GM12878 (cell line): ENCODE measurements at regions not wholly inside any gene's neighbourhood (a gene's known extent, or its start where the extent isn't known, plus 50 kb on each side); places are given as distances from the start of the nearest gene placed in this dataset.

ENCODE experiments used
- ATAC-seq: fragments of 200-7000 bp; cut with Tn5 transposase; 3 replicates; pipeline ENCODE4 v1.9.1; 2020; ENCODE audit warnings: mild to moderate bottlenecking, moderate library complexity
- BruUV-seq: library from RNA; stranded (reverse); fragments of 400-500 nt; replicated peaks from 2 replicates; lab custom pipeline; 2021; lab: Mats Ljungman, UMichigan
- CTCF ChIA-PET: fragments of 300-600 bp; sonication (Branson Sonifier 250); formaldehyde crosslinking; extraction: SDS; loops from one replicate; lab custom pipeline; 2021; ENCODE audit warnings: inconsistent platforms; lab: Yijun Ruan, JAX
- POLR2A ChIA-PET: fragments of 350-600 bp; formaldehyde crosslinking; extraction: SDS; loops from one replicate; lab custom pipeline; 2021; ENCODE audit warnings: inconsistent platforms; lab: Charles Lee
- RAD21 ChIA-PET: fragments of 300-600 bp; sonication (Branson Sonifier 250); formaldehyde crosslinking; loops from one replicate; lab custom pipeline; 2023; ENCODE audit warnings: antibody characterized with exemption; ENCODE audit not compliant: unreplicated experiment; lab: Charles Lee
- SMC1A ChIA-PET: fragments of 300-600 bp; sonication (Branson Sonifier 250); formaldehyde crosslinking; loops from one replicate; lab custom pipeline; 2023; ENCODE audit not compliant: unreplicated experiment, uncharacterized antibody; lab: Charles Lee
- DNase-seq: peaks from one replicate; pipeline ENCODE4 v3.0.0-alpha.2; 2011; ENCODE audit warnings: low read depth, low spot score
- FAIRE-seq: peaks from 3 replicates; lab custom pipeline; 2011; peaks lifted over from hg19 to GRCh38; lab: Jason Lieb, UNC
- H2AFZ ChIP-seq: 2 replicates; pipeline ENCODE4 v1.6.0; 2011; ENCODE audit warnings: low read depth, low read length, control low read depth; ENCODE audit not compliant: control insufficient read depth
- H3K27ac ChIP-seq: 2 replicates; pipeline ENCODE4 v1.5.1; 2011; ENCODE audit warnings: control low read depth; ENCODE audit not compliant: control insufficient read depth, insufficient read depth
- H3K27me3 ChIP-seq, 2 experiments: replicated peaks in 1 of 2; 2 replicates each; pipeline versions ENCODE4 v1.6.0 to v1.6.1; 2011; ENCODE audit warnings: low read length in 1 of 2; ENCODE audit not compliant: control insufficient read depth in 2 of 2, insufficient read depth in 2 of 2
- H3K36me3 ChIP-seq, 2 experiments: 2 replicates each; pipeline ENCODE4 v1.5.1; 2011; ENCODE audit warnings: low read length in 1 of 2; ENCODE audit not compliant: control insufficient read depth in 2 of 2, insufficient read depth in 2 of 2
- H3K4me1 ChIP-seq: 2 replicates; pipeline ENCODE4 v1.6.1; 2011; ENCODE audit warnings: mild to moderate bottlenecking, low read length, moderate library complexity, mixed read lengths; ENCODE audit not compliant: control insufficient read depth, insufficient read depth
- H3K4me2 ChIP-seq: 2 replicates; pipeline ENCODE4 v1.6.0; 2011; ENCODE audit warnings: control low read depth; ENCODE audit not compliant: control insufficient read depth, insufficient read depth
- H3K4me3 ChIP-seq: fragments of 200-600 bp; sonication (generic); 2 replicates; pipeline ENCODE4 v1.5.1; 2016
- H3K79me2 ChIP-seq: 2 replicates; pipeline ENCODE4 v1.6.0; 2011; ENCODE audit warnings: low read length; ENCODE audit not compliant: control insufficient read depth, insufficient read depth
- H3K9ac ChIP-seq: 2 replicates; pipeline ENCODE4 v1.8.0; 2011; ENCODE audit warnings: low read length, control low read depth, mixed read lengths; ENCODE audit not compliant: control insufficient read depth, insufficient read depth
- H3K9me3 ChIP-seq: replicated peaks from 3 replicates; pipeline ENCODE4 v1.5.1; 2011; ENCODE audit warnings: mild to moderate bottlenecking, low read length; ENCODE audit not compliant: control insufficient read depth, insufficient read depth
- H4K20me1 ChIP-seq: 2 replicates; pipeline ENCODE4 v1.6.0; 2011; ENCODE audit not compliant: control insufficient read depth, insufficient read depth
- ATF2 ChIP-seq: IDR thresholded peaks from 2 replicates; pipeline ENCODE4 v1.6.1; 2012; ENCODE audit warnings: low read length, inconsistent platforms
- E2F4 ChIP-seq: IDR thresholded peaks from 2 replicates; pipeline ENCODE4 v1.6.1; 2012; ENCODE audit warnings: low read depth, low read length, improper control_type of control experiment
- ESRRA ChIP-seq: IDR thresholded peaks from 2 replicates; pipeline ENCODE4 v1.6.1; 2012; ENCODE audit warnings: mild to moderate bottlenecking, low read length, improper control_type of control experiment
- ETV6 ChIP-seq, 2 experiments: fragments of 450-650 bp in 1 of 2; IDR thresholded peaks in 1 of 2; conservative IDR thresholded peaks in 1 of 2; 2 replicates each; pipeline ENCODE4 v1.6.1; 2014; ENCODE audit warnings: antibody characterized with exemption in 1 of 2, borderline replicate concordance in 1 of 2, low read depth in 1 of 2, mild to moderate bottlenecking in 1 of 2, moderate library complexity in 1 of 2
- HSF1 ChIP-seq: fragments of 150-350 bp; IDR thresholded peaks from 2 replicates; pipeline ENCODE4 v1.6.1; 2014; ENCODE audit warnings: mild to moderate bottlenecking, low read depth, low read length
- MYC ChIP-seq: IDR thresholded peaks from 2 replicates; pipeline ENCODE4 v1.6.1; 2011; ENCODE audit warnings: mild to moderate bottlenecking, low read length, moderate library complexity, inconsistent platforms; ENCODE audit not compliant: insufficient read depth, insufficient replicate concordance, insufficient read length, severe bottlenecking
- PML ChIP-seq: IDR thresholded peaks from 2 replicates; pipeline ENCODE4 v1.6.1; 2012; ENCODE audit warnings: low read length, inconsistent platforms
- SREBF2 ChIP-seq: IDR thresholded peaks from 2 replicates; pipeline ENCODE4 v1.6.1; 2012; ENCODE audit warnings: mild to moderate bottlenecking, low read length
- TCF3 ChIP-seq: IDR thresholded peaks from 2 replicates; pipeline ENCODE4 v1.6.1; 2012; ENCODE audit warnings: low read depth, mild to moderate bottlenecking, low read length, borderline replicate concordance; ENCODE audit not compliant: insufficient read depth
- WRNIP1 ChIP-seq: IDR thresholded peaks from 2 replicates; pipeline ENCODE4 v1.6.1; 2011; ENCODE audit warnings: low read depth, low read length, improper control_type of control experiment, borderline replicate concordance
- WGBS: methylation state at CpG from one replicate; pipeline ENCODE4 v1.1.6; 2016; ENCODE audit warnings: low lambda C conversion rate; ENCODE audit not compliant: insufficient replicate concordance, insufficient coverage; ENCODE audit errors: missing lambda C conversion rate; 5-methylcytosine and 5-hydroxymethylcytosine counted together
- in situ Hi-C: fragments of 300-500 bp; cut with MboI; formaldehyde crosslinking; loops from 9 replicates; pipeline ENCODE4 v1.14.3; 2018; ENCODE audit warnings: mixed read lengths
- intact Hi-C: fragments of 100-400 bp; cut with micrococcal nuclease; formaldehyde crosslinking; loops from one replicate; pipeline ENCODE4 v1.14.2; 2022; ENCODE audit not compliant: unreplicated experiment

GRCh38 chr22:49068861-49069500, 758.7 kb downstream of the BRD1 start:
- Histone ChIP-seq H4K20me1 (no peaks in the 10 kb centered on the region), H3K79me2 (no peaks in the 10 kb centered on the region), H3K9me3 (no peaks in the 10 kb centered on the region; the same call in 2 of the 3 replicates), H3K4me2 (no peak overlapping the region), H3K4me1 (no peaks in the 10 kb centered on the region), H3K36me3 (no peaks in the 10 kb centered on the region), H3K9ac (no peak overlapping the region), H3K4me3 (no peak overlapping the region), H3K27ac (no peak overlapping the region), H3K27me3 (no peaks in the 10 kb centered on the region), H2AFZ (no peak overlapping the region)
- ATAC-seq (no peak), DNase-seq (no peak), FAIRE-seq (no peak)
- ChIA-PET RAD21 (no interaction called here), CTCF (no interaction called here), SMC1A (no interaction called here), POLR2A (no interaction called here)
- BruUV-seq = no TSS peak
- TF ChIP-seq TCF3 = no peak
- no peak for TF ChIP-seq MYC
- TF ChIP-seq SREBF2 = no peak
- no peak for TF ChIP-seq ESRRA
- TF ChIP-seq ATF2 = no peak
- TF ChIP-seq HSF1 = no peak
- TF ChIP-seq ETV6 (conservative IDR thresholded peaks at IDR 0.05 in 1 of 2, IDR thresholded peaks at IDR 0.05 in 1 of 2; ENCODE audit: borderline replicate concordance in 1 of 2, low read depth in 1 of 2) = no peak
- no peak for TF ChIP-seq WRNIP1
- TF ChIP-seq E2F4 = no peak
- TF ChIP-seq PML = no peak
- in situ Hi-C loops (loop anchor here (25.0 kb wide), 1 partner anchor 93 kb away; no protein-coding TSS in a partner anchor), intact Hi-C loops (no loop called here)
- WGBS = 23% methylated on average over 15 of the region's 15 CpGs
